GM10248 (cell line): ENCODE measurements at regions not wholly inside any gene's neighbourhood (a gene's known extent, or its start where the extent isn't known, plus 50 kb on each side); places are given as distances from the start of the nearest gene placed in this dataset.

Experiments
- CTCF ChIA-PET: fragments of 300-600 bp; sonication (Branson Sonifier 250); formaldehyde crosslinking; extraction: SDS; loops from one replicate; lab custom pipeline; 2021; ENCODE audit warnings: antibody characterized with exemption; lab: Yijun Ruan, JAX
- POLR2A ChIA-PET: fragments of 350-650 bp; sonication (Branson Sonifier 250); formaldehyde crosslinking; extraction: SDS; loops from one replicate; lab custom pipeline; 2020; ENCODE audit warnings: antibody characterized with exemption; lab: Yijun Ruan, JAX
- DNase-seq: peaks from one replicate; pipeline ENCODE4 v3.0.0; 2012; ENCODE audit errors: extremely low spot score
- TF ChIP-seq, protein P1 (sequence below): IDR thresholded peaks from 2 replicates; pipeline ENCODE4 v1.5.1; 2012; ENCODE audit warnings: mild to moderate bottlenecking, low read depth; ENCODE audit errors: extremely low read depth, missing control alignments, control extremely low read depth

DNA sequence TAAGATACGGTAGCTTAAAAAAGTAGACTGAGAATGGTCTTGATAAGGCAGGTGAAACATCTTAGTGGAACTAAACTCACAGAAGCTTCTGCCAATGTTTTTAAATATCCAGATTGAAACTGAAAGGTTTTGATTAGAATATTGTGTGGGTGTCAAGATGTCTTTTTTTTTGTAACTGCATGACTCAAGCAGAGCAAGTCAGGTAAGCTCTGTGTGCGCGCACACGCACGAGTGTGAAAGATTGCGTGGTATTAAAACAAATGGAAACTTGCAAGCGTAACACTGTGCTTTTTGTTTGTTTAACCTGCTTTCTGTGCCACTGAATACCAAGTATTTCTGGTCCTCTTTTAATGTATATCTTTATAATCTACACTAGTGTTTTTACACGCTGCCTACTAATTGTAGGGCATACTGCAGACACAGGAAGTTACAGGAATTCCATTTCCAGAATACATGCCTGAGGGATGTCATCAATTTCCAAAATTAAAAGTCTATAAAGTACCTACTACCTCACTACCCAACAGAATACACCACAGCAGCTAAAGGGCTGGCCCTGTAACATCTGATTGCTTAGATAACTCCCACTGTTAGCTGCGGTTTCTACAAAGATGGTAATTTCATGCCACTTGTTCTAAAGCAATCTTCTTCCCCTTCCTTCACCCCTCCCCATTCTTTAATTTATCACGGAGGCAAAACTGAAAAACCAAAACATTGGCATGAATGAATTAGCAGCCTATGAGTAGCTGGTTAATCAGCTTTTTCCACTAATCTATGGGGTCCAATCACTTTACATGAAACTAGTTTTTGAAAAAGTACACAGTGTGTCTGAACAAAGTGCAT lies 472.8 kb downstream of the SHQ1 start:
- peak; percentile 57 for DNase-seq
- ChIA-PET POLR2A (interaction anchor here (0.6 to 0.7 kb wide), 2 partner anchors 9 to 20 kb away, joined by 3 read pairs; no protein-coding TSS in a partner anchor), CTCF (interaction anchor here (0.8 to 2.7 kb wide), 11 partner anchors 8 to 447 kb away, joined by 3 to 10 read pairs (median 4); no protein-coding TSS in a partner anchor)
- TF ChIP-seq, protein P1, sequence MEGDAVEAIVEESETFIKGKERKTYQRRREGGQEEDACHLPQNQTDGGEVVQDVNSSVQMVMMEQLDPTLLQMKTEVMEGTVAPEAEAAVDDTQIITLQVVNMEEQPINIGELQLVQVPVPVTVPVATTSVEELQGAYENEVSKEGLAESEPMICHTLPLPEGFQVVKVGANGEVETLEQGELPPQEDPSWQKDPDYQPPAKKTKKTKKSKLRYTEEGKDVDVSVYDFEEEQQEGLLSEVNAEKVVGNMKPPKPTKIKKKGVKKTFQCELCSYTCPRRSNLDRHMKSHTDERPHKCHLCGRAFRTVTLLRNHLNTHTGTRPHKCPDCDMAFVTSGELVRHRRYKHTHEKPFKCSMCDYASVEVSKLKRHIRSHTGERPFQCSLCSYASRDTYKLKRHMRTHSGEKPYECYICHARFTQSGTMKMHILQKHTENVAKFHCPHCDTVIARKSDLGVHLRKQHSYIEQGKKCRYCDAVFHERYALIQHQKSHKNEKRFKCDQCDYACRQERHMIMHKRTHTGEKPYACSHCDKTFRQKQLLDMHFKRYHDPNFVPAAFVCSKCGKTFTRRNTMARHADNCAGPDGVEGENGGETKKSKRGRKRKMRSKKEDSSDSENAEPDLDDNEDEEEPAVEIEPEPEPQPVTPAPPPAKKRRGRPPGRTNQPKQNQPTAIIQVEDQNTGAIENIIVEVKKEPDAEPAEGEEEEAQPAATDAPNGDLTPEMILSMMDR, result no peak

DNA sequence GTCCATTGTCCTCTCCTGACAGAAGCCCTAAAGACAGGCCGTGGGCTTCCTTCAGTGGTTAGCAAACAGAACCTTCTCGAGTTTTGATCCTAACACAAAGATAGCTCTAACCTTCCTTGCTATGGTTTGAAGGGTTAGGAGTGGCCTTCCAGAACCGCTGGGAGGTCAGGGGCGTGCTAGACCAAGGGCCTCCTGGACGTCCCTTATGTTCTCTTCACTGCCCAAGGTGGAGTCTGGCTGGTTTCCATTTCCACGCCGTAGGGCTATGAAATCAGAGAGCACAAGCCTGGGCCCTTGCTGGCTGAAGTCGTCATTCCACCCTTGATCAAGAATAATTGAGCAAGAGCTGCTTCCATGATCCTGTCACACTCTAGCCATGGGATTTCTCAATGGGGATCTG lies 475.1 kb downstream of the SHQ1 start:
- TF ChIP-seq, protein P1, result no peak
- no peak for DNase-seq
- CTCF ChIA-PET, result interaction anchor here (1.0 to 2.7 kb wide), 2 partner anchors 10 to 12 kb away, joined by 3 to 10 read pairs; no protein-coding TSS in a partner anchor
- POLR2A ChIA-PET, result no interaction called here

DNA sequence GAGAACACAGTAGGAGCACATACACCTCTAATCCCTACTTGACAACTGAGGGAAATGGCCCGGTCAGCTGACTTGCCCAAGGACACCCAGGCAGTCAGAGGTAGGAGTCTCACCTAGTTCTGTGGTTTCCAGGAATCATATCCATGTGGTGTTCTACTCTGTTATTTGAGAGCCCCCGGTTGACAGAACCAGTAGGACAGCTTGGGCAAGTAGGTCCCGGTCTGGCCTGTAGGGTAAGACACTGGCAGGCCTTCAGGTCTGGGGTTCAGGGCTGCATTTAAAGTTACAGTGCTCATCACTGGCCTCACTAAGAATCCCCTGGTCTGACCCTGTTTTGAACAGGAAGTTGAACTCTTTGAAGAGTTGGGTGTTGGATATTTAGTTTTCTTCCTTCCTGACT lies 476.1 kb downstream of the SHQ1 start:
- TF ChIP-seq, protein P1, result no peak
- ChIA-PET CTCF (no interaction called here), POLR2A (no interaction called here)
- no peak for DNase-seq

DNA sequence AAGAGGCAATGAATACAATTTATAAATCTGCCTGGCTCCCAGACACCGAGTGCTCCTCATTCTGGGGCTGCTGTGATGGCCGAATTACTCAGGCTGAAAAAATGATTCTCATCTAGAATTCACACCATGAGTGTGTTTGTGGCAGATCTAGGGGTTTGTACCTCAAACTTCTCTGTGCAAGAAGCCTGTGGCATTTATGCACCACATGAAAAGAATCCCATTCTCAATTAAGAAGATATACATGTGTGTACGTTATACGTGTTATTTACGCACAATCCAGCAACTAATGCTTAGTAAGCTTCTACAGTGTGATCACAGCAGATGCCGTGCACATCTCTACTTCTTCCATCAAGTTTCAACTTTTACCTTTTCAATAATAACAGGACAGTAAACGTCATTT lies 476.8 kb downstream of the SHQ1 start:
- CTCF ChIA-PET, result no interaction called here
- DNase-seq, result no peak
- TF ChIP-seq, protein P1, result no peak
- POLR2A ChIA-PET, result no interaction called here

DNA sequence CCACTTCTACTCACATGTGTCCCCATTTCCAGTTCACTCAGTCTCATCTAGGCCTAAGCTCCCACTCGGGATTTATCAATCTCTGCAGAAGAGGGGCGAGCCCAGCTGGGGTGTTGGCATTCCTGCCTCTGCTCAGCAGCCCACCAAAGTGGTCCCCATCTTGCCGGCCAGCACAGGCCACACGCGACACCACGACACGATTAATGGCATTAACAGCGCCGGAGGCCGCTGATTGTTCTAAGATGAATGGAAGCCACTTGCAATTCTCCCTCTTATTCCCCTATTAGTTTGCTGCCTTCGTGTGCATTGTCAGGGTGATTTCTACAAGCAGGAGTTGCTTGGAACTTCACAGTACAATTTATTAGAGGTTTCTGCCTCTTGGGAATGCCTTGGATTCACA lies 477.3 kb downstream of the SHQ1 start:
- no peak for DNase-seq
- POLR2A ChIA-PET, result no interaction called here
- CTCF ChIA-PET, result no interaction called here
- TF ChIP-seq, protein P1, result no peak

DNA sequence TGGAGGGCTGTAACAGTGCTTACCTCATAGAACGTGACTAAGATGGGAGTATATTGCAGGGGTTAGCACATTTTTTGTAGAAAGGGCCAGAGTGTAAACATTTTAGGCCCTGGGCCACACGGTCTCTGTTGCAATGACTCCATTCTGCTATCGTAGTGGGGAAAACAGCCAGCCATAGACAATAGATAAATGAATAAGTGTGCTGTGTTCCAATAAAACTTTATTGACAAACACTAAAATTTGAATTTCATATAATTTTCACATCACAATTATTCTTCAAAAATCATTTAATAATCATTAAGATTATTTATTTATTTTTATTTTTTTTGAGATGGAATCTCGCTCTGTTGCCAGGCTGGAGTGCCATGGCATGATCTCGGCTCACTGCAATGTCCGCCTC lies 478.6 kb downstream of the SHQ1 start:
- POLR2A ChIA-PET, result no interaction called here
- DNase-seq, result no peak
- CTCF ChIA-PET, result interaction anchor here (1.0 to 1.1 kb wide), 4 partner anchors 10 to 15 kb away, joined by 3 to 5 read pairs (median 4); no protein-coding TSS in a partner anchor
- TF ChIP-seq, protein P1, result no peak
